ENCODE measurements at regions not wholly inside any gene's neighbourhood (a gene's known extent, or its start where the extent isn't known, plus 50 kb on each side); places are given as distances from the start of the nearest gene placed in this dataset.

DNA sequence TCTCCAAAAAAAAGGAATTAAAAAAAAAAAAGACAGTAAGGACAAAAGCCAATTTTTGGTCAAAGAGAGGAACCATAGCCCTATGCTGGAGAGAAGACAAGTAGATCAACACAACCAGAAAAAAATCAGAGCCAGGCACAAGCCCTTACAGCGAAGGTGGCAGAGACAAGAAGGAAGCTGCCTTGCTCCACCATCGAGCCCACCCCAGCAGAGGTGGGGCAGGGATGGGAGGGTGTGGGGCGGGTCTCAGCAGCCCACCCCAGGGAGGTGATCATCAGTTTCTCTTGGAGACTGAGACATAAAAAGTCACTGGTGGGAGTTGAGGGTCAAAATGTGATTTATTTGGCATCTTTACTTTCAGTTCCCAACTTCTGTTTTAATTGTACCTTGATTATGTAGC, 332.4 kb downstream of the FOXO1 start:
- TF ChIP-seq, protein P1, sequence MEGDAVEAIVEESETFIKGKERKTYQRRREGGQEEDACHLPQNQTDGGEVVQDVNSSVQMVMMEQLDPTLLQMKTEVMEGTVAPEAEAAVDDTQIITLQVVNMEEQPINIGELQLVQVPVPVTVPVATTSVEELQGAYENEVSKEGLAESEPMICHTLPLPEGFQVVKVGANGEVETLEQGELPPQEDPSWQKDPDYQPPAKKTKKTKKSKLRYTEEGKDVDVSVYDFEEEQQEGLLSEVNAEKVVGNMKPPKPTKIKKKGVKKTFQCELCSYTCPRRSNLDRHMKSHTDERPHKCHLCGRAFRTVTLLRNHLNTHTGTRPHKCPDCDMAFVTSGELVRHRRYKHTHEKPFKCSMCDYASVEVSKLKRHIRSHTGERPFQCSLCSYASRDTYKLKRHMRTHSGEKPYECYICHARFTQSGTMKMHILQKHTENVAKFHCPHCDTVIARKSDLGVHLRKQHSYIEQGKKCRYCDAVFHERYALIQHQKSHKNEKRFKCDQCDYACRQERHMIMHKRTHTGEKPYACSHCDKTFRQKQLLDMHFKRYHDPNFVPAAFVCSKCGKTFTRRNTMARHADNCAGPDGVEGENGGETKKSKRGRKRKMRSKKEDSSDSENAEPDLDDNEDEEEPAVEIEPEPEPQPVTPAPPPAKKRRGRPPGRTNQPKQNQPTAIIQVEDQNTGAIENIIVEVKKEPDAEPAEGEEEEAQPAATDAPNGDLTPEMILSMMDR (conservative IDR thresholded peaks at IDR 0.05): no peak
- no peak overlapping the region for H3K27ac ChIP-seq

DNA sequence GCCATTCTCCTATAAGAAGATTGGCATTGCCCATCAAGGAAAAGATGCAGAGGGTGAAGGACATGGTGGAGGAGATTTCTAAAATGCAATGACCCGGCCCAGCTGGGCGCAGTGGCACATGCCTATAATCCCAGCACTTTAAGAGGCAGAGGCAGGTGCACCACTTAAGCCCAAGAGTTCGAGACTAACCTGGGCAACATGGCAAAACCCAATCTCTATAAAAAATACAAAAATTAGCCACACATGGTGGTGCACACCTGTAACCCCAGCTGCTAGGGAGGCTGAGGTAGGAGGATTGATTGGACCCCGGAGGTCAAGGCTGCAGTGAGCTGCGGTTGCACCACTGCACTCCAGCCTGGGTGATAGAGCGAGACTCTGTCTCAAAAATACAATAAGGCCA, 331.8 kb downstream of the FOXO1 start:
- TF ChIP-seq, protein P1 (conservative IDR thresholded peaks at IDR 0.05): no peak
- H3K27ac ChIP-seq: no peak overlapping the region

DNA sequence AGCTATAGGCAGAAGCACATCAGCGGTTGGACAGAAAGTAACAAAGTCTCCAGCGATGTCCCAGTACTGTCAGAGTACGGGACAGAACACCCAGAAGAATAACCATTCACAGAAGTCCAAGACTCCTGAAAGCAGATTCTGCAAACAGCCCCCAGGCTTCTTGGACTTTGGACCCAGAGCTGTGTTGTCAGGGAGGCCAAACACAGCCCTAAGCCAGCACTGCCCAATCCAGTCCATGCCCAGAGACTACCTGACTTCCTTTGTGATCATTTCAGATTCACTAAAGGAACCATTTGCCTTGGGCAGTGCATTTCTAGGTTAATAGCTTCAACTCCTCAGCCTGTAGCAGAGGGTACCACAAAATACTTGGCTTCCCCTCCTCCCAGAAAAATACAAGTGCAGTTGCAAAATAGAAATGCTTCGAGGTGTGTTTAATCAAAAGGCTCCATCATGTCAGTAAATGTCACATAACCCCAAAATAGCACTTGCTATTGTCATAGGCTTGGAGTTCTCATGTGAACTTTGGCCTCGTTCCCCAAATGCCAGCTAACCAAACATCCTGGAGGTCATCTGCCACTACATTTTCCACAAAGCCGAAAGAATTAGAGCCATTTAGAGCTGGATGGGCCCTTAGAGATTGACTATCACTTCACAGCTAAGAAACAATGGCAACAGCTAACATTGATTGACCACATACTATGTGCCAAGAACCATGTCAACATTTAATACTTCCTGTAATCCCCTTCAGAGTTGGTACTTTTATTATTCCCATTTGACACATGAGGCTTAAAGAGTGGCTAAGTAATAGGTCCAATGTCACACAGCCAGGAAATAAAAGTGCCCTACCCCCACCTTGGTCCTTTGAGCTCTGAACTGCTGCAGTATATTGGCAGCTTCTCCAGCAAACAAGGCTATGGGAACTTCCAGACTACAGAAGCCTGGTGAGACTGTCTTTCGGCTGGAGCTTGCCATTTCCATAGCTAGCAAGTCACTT, 329.9 kb downstream of the FOXO1 start:
- TF ChIP-seq, protein P1 (conservative IDR thresholded peaks at IDR 0.05): no peak
- no peak overlapping the region for H3K27ac ChIP-seq

DNA sequence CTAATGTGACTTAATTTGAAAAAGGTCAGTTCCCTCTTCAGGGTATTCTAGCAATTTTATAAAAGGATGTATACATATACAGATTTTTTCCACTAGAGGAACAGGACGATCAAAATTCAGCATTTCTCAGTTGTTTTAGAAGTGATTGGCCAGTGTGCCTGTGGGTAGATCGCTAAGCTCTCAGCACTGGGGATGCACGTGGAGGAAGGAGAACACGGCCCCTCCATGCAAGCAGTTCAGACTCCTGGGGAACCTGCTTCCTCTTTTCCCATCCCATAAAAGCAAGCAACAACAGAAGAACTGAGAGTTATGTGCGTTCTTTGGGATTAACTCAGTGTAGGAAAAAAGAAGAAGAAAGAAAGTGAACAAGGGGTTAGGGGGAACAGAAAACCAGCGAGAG, 328.8 kb downstream of the FOXO1 start:
- TF ChIP-seq, protein P1 (conservative IDR thresholded peaks at IDR 0.05): no peak
- H3K27ac ChIP-seq: no peak overlapping the region

DNA sequence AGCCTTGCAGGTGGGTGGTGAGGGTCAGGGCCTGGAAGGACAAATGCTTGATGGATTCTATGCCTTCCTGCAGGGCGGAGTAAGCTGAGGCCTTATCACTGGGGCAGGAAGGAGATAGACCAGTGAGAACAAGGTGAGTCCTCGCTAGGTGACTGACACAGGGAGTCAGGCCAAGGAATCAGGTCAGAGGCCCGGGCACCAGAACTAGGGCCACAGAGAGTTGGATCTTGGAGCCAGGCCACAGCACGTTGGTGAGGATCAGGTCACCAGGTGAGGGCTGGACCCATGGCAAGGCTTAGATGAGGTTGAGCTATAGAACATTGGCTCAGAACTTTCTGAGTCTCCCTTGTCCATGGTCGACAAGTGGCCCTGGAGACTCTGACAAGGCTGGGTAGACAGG, 328.2 kb downstream of the FOXO1 start:
- TF ChIP-seq, protein P1 (conservative IDR thresholded peaks at IDR 0.05): no peak
- no peak overlapping the region for H3K27ac ChIP-seq

DNA sequence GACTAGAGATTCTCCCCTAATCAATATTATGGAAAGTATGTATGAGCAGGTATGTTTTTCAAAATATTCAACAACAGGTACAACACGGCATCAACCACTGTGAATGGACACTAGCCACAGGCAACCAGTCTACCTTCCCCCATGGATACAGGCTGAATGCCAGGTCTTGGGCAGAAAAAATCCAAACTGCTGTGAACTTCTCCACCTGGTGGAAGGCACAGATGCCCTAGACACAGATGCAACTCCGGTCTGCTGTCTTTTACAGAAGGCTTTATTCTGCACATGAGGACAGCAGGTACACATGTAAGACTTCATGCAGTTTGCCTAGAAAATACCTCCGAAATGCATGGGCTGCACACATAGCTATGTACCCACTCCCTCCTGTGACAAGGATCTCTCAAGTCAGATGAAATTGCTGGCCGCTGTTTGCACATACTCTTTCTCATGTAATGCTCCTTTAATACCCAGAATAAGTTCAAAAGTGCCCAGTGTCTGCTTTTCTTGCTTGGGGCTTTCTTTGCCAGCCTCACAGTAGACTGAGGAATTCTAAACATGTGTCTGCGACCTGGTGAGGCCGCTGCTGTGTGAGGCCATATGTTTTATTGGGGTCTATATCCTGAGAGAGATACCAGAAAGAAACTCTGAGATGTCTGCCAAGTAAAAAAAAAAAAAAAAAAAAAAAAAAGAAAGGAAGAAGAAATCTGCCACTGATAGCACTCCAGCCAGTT, 325.9 kb downstream of the FOXO1 start:
- H3K27ac ChIP-seq: no peak overlapping the region
- TF ChIP-seq, protein P1 (conservative IDR thresholded peaks at IDR 0.05): peak; percentile 32; the same call in 1 of the 2 replicates

DNA sequence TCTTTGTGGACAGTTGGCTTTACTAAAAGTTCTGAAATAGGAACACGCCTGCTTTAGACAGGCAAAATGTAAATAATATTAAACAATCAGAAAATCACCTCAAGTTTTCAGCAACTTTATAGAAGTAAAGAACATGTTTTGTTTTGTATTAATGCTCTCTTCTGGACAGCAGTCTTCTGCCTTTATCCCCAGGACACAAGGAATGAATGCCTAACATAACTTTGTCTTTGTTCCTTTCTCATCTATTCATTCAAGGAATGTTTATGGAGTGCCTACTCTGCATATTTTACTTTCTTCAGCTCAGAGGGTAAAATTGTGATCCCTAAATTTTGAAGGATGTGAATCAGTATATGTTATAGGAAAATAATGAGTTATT, 325.4 kb downstream of the FOXO1 start:
- TF ChIP-seq, protein P1 (conservative IDR thresholded peaks at IDR 0.05): no peak
- H3K27ac ChIP-seq: no peak overlapping the region

All from VCaP (cell line).